ENCODE measurements at regions not wholly inside any gene's neighbourhood (a gene's known extent, or its start where the extent isn't known, plus 50 kb on each side); places are given as distances from the start of the nearest gene placed in this dataset.
"Not testable (repeated sequence)": the region's sequence is repeated elsewhere in the genome, so short reads cannot be mapped to it uniquely, and the experiment has no call there.

DNA sequence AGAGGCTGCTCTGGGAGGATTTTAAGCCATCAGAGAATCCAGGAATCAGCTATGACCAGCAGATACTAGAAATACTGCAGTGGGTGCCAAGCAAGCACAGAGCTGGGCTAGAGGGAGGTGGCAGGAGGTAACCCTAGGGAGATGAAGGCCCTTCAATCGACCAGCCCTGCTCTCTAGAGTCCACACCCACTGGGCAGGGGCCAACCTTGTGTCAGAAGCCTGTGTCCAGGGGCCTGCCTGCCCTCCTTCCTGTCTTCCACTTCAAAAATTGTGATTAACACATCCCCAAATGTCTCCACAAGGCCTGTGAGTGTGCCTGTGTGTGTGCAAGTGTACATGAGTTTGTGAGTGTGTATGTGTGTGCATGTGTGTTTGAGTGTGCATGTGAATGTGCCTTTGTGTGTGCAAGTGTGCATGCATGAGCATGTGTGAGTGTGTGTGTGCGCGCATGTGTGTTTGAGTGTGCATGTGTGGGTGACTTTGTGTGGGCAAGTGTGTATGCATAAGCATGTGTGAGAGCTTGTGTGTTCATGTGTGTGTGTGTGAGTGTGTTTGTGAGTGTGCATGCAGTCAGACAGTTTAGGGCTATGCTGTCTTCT lies 367.7 kb downstream of the SFMBT2 start:
- no peak overlapping the region for H3K4me3 ChIP-seq (ENCODE audit: insufficient read length, low read depth)
- no peaks in the 10 kb centered on the region for H3K36me3 ChIP-seq (ENCODE audit: insufficient read depth, insufficient read length, low read length)
- H3K9me3 ChIP-seq (ENCODE audit: insufficient read depth, low read length), result no peaks in the 10 kb centered on the region
- TF ChIP-seq ZNF274 (IDR thresholded peaks at IDR 0.05; ENCODE audit: low read depth, low read length) (no peak), SUZ12 (IDR thresholded peaks at IDR 0.05; ENCODE audit: extremely low read depth, insufficient read depth, insufficient read length) (no peak), YY1 (IDR thresholded peaks at IDR 0.05; ENCODE audit: insufficient read depth, insufficient read length) (no peak)
- no peaks in the 10 kb centered on the region for H3K27me3 ChIP-seq (ENCODE audit: insufficient read depth, insufficient read length)
- H3K4me1 ChIP-seq (ENCODE audit: insufficient read depth, insufficient read length), result no peaks in the 10 kb centered on the region
- no peak for DNase-seq (ENCODE audit: low read depth, low spot score)
- H3K9ac ChIP-seq (ENCODE audit: insufficient read length, low read depth), result no peak overlapping the region

DNA sequence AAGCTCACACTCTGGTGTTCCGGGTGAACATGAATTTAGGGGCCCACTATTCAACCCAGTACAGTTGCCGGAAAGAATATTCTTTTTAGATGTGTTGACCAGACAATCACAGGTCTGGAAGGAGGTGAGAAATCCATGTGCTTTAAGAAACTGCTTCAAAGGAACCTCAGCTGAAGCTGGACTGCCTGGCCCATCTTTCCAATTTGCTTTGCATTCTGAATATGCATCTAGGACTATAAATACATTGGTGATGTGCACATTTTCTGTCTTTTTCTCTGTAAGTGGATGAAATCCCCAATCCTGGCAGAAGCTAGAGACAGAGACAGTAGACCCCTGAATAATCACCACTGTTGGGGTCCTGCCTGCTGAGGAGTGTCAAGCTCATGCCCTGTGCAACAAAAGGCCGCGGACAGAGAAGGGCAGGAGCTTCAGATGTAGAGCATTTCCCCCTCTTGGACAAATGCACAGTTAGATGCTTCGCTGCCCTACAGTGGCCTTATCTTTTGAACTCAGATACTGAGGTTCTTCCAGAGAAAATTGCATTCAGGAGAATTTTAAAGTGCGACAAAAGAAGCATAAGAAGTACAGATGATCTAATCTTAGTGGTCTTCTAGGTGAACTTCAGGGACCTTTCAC lies 368.3 kb downstream of the SFMBT2 start:
- H3K9me3 ChIP-seq (ENCODE audit: insufficient read depth, low read length), result no peaks in the 10 kb centered on the region
- H3K36me3 ChIP-seq (ENCODE audit: insufficient read depth, insufficient read length, low read length), result no peaks in the 10 kb centered on the region
- no peaks in the 10 kb centered on the region for H3K4me1 ChIP-seq (ENCODE audit: insufficient read depth, insufficient read length)
- H3K27me3 ChIP-seq (ENCODE audit: insufficient read depth, insufficient read length), result no peaks in the 10 kb centered on the region
- TF ChIP-seq SUZ12 (IDR thresholded peaks at IDR 0.05; ENCODE audit: extremely low read depth, insufficient read depth, insufficient read length) (no peak), ZNF274 (IDR thresholded peaks at IDR 0.05; ENCODE audit: low read depth, low read length) (no peak), YY1 (IDR thresholded peaks at IDR 0.05; ENCODE audit: insufficient read depth, insufficient read length) (no peak)
- H3K9ac ChIP-seq (ENCODE audit: insufficient read length, low read depth), result no peak overlapping the region
- no peak for DNase-seq (ENCODE audit: low read depth, low spot score)
- H3K4me3 ChIP-seq (ENCODE audit: insufficient read length, low read depth), result no peak overlapping the region

DNA sequence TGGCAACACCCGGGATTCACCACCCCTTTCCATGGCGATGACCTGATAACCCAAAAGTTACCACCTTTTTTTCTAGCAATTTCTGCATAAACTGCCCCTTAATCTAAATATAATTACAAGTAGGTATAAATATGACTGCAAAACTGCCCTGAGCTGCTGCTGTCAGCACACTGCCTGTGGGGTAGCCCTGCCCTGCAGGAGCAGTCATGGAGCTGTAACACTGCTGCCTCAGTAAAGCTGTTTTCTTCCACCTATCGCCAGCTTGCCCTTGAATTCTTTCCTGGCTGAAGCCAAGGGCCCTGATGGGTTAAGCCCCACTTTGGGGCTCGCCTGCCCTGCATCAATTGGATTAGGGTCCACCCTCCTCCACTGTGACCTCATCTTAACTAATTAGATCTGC lies 368.8 kb downstream of the SFMBT2 start:
- H3K36me3 ChIP-seq (ENCODE audit: insufficient read depth, insufficient read length, low read length), result no peaks in the 10 kb centered on the region
- DNase-seq (ENCODE audit: low read depth, low spot score), result no peak
- H3K9ac ChIP-seq (ENCODE audit: insufficient read length, low read depth), result no peak overlapping the region
- H3K27me3 ChIP-seq (ENCODE audit: insufficient read depth, insufficient read length), result no peaks in the 10 kb centered on the region
- H3K4me1 ChIP-seq (ENCODE audit: insufficient read depth, insufficient read length), result no peaks in the 10 kb centered on the region
- H3K9me3 ChIP-seq (ENCODE audit: insufficient read depth, low read length), result no peaks in the 10 kb centered on the region
- no peak overlapping the region for H3K4me3 ChIP-seq (ENCODE audit: insufficient read length, low read depth)
- TF ChIP-seq ZNF274 (IDR thresholded peaks at IDR 0.05; ENCODE audit: low read depth, low read length), result no peak
- TF ChIP-seq YY1 (IDR thresholded peaks at IDR 0.05; ENCODE audit: insufficient read depth, insufficient read length), result no peak
- no peak for TF ChIP-seq SUZ12 (IDR thresholded peaks at IDR 0.05; ENCODE audit: extremely low read depth, insufficient read depth, insufficient read length)

DNA sequence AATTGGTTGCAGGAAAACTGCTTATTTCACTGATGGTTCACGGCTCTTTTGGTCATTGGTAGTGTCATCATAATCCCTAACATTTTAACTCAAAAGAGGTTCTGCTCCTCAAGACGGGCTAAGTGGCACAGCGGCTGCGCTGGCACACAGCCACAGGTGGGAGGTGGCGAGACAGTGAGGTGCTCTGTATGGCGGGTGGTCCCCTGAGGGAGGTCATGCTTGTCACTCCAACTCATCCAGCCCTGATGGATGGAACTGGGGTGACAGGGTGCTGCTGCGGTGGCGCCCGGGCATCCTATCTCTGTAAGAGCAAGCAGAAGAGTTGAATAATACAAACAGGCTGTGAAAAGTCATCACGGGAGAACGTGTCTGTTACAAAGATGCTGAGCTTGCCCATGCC lies 370.2 kb downstream of the SFMBT2 start:
- no peaks in the 10 kb centered on the region for H3K36me3 ChIP-seq (ENCODE audit: insufficient read depth, insufficient read length, low read length)
- no peak for TF ChIP-seq ZNF274 (IDR thresholded peaks at IDR 0.05; ENCODE audit: low read depth, low read length)
- TF ChIP-seq SUZ12 (IDR thresholded peaks at IDR 0.05; ENCODE audit: extremely low read depth, insufficient read depth, insufficient read length), result no peak
- TF ChIP-seq YY1 (IDR thresholded peaks at IDR 0.05; ENCODE audit: insufficient read depth, insufficient read length), result no peak

DNA sequence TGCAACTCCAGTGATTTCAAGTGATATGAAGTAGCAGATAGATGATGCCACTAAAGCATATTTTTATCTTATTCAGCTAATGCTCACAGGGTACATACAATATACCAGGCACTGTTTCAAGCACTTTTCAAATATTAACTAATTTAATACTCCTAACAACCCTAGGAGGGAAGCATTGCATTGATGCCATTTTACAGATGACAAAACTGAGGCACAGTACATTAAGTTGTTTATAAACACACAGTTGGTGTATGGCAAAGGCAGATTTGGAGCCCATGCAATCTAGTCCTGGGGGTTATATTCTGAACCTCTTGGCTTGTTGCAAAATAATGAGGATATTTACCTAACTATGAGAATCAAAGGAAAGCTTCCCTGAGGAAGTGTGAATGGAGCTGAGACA lies 371.0 kb downstream of the SFMBT2 start:
- no peaks in the 10 kb centered on the region for H3K27me3 ChIP-seq (ENCODE audit: insufficient read depth, insufficient read length)
- no peak for TF ChIP-seq ZNF274 (IDR thresholded peaks at IDR 0.05; ENCODE audit: low read depth, low read length)
- no peak for TF ChIP-seq SUZ12 (IDR thresholded peaks at IDR 0.05; ENCODE audit: extremely low read depth, insufficient read depth, insufficient read length)
- no peak for TF ChIP-seq YY1 (IDR thresholded peaks at IDR 0.05; ENCODE audit: insufficient read depth, insufficient read length)
- no peak for DNase-seq (ENCODE audit: low read depth, low spot score)
- no peaks in the 10 kb centered on the region for H3K36me3 ChIP-seq (ENCODE audit: insufficient read depth, insufficient read length, low read length)
- no peak overlapping the region for H3K4me3 ChIP-seq (ENCODE audit: insufficient read length, low read depth)
- no peaks in the 10 kb centered on the region for H3K9me3 ChIP-seq (ENCODE audit: insufficient read depth, low read length)
- no peaks in the 10 kb centered on the region for H3K4me1 ChIP-seq (ENCODE audit: insufficient read depth, insufficient read length)
- H3K9ac ChIP-seq (ENCODE audit: insufficient read length, low read depth), result no peak overlapping the region

More for the DNA sequence above, 370.2 kb downstream of the SFMBT2 start:
- Histone ChIP-seq H3K27me3 (ENCODE audit: insufficient read depth, insufficient read length) (no peaks in the 10 kb centered on the region), H3K4me1 (ENCODE audit: insufficient read depth, insufficient read length) (no peaks in the 10 kb centered on the region), H3K9ac (ENCODE audit: insufficient read length, low read depth) (no peak overlapping the region), H3K9me3 (ENCODE audit: insufficient read depth, low read length) (no peaks in the 10 kb centered on the region), H3K4me3 (ENCODE audit: insufficient read length, low read depth) (no peak overlapping the region)
- DNase-seq (ENCODE audit: low read depth, low spot score), result no peak

DNA sequence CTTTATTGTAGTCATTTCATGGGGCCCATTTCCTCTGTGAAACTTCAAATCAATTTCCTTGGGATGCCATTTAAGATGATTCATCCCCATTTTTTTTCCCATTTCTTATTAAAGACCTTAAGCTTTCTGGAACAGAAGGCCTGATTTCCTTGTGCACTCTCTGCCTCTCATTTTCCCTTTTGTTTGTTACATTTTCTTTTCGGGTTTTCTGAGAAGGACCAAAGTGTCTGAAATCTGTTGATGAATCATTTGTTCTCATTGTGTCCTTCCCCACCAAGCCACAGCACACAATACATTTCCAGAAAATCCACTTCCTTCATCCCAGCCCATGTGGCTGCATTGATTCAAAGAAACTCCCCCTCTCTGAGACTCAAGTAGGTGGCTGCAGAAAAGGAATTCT lies 372.4 kb downstream of the SFMBT2 start:
- Histone ChIP-seq H3K36me3 (ENCODE audit: insufficient read depth, insufficient read length, low read length) (no peaks in the 10 kb centered on the region), H3K27me3 (ENCODE audit: insufficient read depth, insufficient read length) (no peaks in the 10 kb centered on the region), H3K4me1 (ENCODE audit: insufficient read depth, insufficient read length) (no peaks in the 10 kb centered on the region), H3K9ac (ENCODE audit: insufficient read length, low read depth) (no peak overlapping the region), H3K4me3 (ENCODE audit: insufficient read length, low read depth) (no peak overlapping the region), H3K9me3 (ENCODE audit: insufficient read depth, low read length) (no peaks in the 10 kb centered on the region)
- no peak for TF ChIP-seq SUZ12 (IDR thresholded peaks at IDR 0.05; ENCODE audit: extremely low read depth, insufficient read depth, insufficient read length)
- no peak for TF ChIP-seq YY1 (IDR thresholded peaks at IDR 0.05; ENCODE audit: insufficient read depth, insufficient read length)
- no peak for TF ChIP-seq ZNF274 (IDR thresholded peaks at IDR 0.05; ENCODE audit: low read depth, low read length)
- DNase-seq (ENCODE audit: low read depth, low spot score), result no peak

DNA sequence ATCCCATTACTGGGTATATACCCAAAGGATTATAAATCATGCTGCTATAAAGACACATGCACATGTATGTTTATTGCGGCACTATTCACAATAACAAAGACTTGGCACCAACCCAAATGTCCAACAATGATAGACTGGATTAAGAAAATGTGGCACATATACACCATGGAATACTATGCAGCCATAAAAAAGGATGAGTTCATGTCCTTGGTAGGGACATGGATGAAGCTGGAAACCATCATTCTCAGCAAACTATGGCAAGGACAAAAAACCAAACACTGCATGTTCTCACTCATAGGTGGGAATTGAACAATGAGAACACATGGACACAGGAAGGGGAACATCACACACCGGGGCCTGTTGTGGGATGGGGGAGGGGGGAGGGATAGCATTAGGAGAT lies 373.4 kb downstream of the SFMBT2 start:
- not testable (repeated sequence) for H3K4me3 ChIP-seq (ENCODE audit: insufficient read length, low read depth); H3K9ac ChIP-seq (ENCODE audit: insufficient read length, low read depth); H3K9me3 ChIP-seq (ENCODE audit: insufficient read depth, low read length); DNase-seq (ENCODE audit: low read depth, low spot score); H3K4me1 ChIP-seq (ENCODE audit: insufficient read depth, insufficient read length); H3K27me3 ChIP-seq (ENCODE audit: insufficient read depth, insufficient read length); H3K36me3 ChIP-seq (ENCODE audit: insufficient read depth, insufficient read length, low read length)

Data from NT2/D1 (cell line).